ENCODE measurements at regions not wholly inside any gene's neighbourhood (a gene's known extent, or its start where the extent isn't known, plus 50 kb on each side); places are given as distances from the start of the nearest gene placed in this dataset.
"Not testable (repeated sequence)": the region's sequence is repeated elsewhere in the genome, so short reads cannot be mapped to it uniquely, and the experiment has no call there.

DNA sequence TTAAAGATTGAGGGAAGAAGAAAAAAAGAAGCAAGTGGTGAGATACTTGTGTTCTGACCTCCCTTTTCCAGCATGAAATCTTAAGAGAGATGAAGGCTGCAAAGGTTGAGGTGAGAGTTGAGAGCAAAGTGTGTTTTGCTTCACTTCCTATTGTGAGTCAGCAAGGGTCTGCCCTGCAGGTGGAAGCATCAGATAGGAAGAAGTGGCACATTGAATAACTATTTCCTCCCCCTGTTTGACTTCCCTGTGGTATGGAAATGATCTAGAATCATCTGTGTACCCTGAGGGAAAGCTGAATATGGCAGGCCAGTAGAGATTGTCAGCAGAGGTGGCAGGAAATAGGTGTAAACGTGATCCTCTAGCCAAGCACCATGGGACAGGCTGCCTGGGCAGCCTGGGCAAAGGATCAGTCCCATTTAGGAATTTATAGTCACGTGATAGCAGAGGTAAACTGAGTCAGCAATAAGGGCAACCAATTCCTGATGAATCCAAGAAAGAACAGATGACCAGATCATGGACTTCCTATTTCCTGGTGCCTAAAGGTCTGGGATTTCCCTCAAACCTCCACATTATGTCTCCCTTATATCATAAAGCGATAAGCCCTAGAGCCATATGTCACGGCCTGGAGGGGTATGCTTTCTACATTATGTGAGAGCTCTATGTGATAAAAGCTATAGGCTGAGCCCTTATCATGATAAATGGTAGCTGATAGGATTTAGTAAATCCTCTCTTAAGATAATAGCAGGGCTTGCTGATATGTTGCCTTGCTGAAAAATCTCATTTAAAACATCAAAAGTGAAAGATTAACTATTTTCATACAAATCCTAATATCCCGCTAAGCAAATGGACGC is 287.0 kb downstream of the MDFIC start:
- Mint-ChIP-seq H3K27me3 (no peaks in the 10 kb centered on the region), H3K27ac (no peak overlapping the region), H3K36me3 (ENCODE audit: low read depth) (no peaks in the 10 kb centered on the region), H3K4me1 (ENCODE audit: low read depth) (no peaks in the 10 kb centered on the region), H3K4me3 (no peak overlapping the region), H3K9me3 (peaks cover 4% of the 10 kb centered on the region)
- intact Hi-C loops (cut with micrococcal nuclease) = no loop called here
- DNase-seq = no peak
- no peak for ATAC-seq
- ChIA-PET POLR2A (no interaction called here), CTCF (no interaction called here)
- TF ChIP-seq, protein P1, sequence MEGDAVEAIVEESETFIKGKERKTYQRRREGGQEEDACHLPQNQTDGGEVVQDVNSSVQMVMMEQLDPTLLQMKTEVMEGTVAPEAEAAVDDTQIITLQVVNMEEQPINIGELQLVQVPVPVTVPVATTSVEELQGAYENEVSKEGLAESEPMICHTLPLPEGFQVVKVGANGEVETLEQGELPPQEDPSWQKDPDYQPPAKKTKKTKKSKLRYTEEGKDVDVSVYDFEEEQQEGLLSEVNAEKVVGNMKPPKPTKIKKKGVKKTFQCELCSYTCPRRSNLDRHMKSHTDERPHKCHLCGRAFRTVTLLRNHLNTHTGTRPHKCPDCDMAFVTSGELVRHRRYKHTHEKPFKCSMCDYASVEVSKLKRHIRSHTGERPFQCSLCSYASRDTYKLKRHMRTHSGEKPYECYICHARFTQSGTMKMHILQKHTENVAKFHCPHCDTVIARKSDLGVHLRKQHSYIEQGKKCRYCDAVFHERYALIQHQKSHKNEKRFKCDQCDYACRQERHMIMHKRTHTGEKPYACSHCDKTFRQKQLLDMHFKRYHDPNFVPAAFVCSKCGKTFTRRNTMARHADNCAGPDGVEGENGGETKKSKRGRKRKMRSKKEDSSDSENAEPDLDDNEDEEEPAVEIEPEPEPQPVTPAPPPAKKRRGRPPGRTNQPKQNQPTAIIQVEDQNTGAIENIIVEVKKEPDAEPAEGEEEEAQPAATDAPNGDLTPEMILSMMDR (IDR thresholded peaks at IDR 0.05) = no peak

DNA sequence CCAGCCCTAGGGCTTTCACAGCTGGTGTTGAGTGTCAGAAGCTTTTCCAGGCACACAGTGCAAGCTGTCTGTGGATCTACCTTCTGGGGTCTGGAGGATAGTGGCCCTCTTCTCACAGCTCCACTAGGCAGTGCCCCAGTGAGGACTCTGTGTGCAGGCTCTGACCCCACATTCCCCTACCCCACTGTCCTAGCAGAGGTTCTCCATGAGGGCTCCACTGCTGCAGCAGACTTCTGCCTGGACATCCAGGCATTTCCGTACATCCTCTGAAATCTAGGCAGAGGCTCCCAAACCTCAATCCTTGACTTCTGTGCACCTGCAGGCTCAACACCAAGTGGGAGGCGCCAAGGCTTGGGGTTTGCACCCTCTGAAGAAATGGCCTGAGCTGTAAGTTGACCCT is 284.5 kb downstream of the MDFIC start:
- H3K27ac Mint-ChIP-seq; H3K27me3 Mint-ChIP-seq; DNase-seq; intact Hi-C loops (cut with micrococcal nuclease); ATAC-seq; CTCF ChIA-PET; H3K36me3 Mint-ChIP-seq (ENCODE audit: low read depth); H3K4me1 Mint-ChIP-seq (ENCODE audit: low read depth); H3K4me3 Mint-ChIP-seq; H3K9me3 Mint-ChIP-seq; POLR2A ChIA-PET: not testable (repeated sequence)

DNA sequence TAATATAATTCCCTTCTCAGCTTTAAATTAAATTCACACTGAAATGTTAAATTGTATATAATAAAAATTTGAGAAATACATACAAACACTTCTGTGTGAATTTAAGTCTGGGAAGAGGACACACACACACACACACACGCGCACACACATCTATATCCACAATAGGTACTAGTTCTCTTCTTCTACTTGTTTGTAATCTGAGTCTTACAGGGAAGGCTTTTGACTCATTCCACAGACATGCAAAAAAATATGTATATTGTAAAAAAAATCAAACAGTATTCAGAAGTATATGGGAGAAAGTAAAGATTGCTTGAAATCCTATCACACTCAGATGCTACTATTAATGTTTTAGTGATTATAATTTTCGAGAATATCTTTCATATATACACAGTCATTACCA is 276.2 kb downstream of the MDFIC start:
- ChIA-PET POLR2A (no interaction called here), CTCF (no interaction called here)
- TF ChIP-seq, protein P1 (IDR thresholded peaks at IDR 0.05) = no peak
- Mint-ChIP-seq H3K4me3 (no peak overlapping the region), H3K27ac (no peak overlapping the region), H3K27me3 (no peaks in the 10 kb centered on the region), H3K36me3 (ENCODE audit: low read depth) (no peaks in the 10 kb centered on the region), H3K4me1 (ENCODE audit: low read depth) (no peaks in the 10 kb centered on the region), H3K9me3 (no peaks in the 10 kb centered on the region)
- no peak for ATAC-seq
- intact Hi-C loops (cut with micrococcal nuclease) = no loop called here
- DNase-seq = no peak

DNA sequence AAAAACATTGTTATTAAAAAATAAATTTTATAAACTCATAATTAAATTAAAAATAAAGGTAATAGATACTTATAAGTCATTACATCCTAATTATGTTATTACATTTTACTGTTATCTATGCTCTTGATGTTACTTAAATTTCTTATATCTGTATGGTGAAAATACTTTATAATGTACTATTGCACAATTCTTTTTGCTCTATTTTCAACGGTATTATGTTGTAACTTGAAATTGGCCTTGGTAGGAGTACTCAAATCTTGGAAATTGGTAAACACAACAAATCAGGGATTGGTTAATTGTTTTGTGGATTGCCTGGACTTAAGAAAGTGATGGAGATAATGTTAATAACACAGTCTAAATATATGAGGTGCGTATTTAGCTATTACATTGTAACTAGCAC is 273.3 kb downstream of the MDFIC start:
- H3K27ac Mint-ChIP-seq = no peak overlapping the region
- H3K4me1 Mint-ChIP-seq (ENCODE audit: low read depth) = no peaks in the 10 kb centered on the region
- H3K36me3 Mint-ChIP-seq (ENCODE audit: low read depth) = no peaks in the 10 kb centered on the region
- TF ChIP-seq, protein P1 (IDR thresholded peaks at IDR 0.05) = no peak
- DNase-seq (no peak), ATAC-seq (no peak)
- intact Hi-C loops (cut with micrococcal nuclease) = no loop called here
- H3K9me3 Mint-ChIP-seq = no peaks in the 10 kb centered on the region
- no peaks in the 10 kb centered on the region for H3K27me3 Mint-ChIP-seq
- ChIA-PET POLR2A (no interaction called here), CTCF (no interaction called here)
- no peak overlapping the region for H3K4me3 Mint-ChIP-seq

DNA sequence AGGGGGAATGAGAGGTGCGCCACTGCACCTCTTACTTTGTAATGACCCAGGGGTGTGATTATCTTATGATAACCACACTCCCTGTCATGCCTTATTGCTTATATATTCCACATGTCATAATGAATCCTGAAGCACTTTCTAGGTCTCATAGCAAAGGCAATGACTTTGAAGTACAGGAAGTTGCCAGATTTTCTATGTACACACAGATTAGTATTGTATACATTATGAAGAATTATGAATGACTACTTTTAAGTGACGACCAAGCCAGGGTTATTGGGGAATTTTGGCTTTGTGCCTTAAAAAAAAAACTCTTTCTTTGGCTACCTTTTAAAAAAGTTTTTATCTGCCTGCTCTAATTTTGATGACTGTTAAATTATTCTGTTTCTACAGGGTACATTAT is 269.6 kb downstream of the MDFIC start:
- intact Hi-C loops (cut with micrococcal nuclease) = no loop called here
- Mint-ChIP-seq H3K4me3 (no peak overlapping the region), H3K4me1 (ENCODE audit: low read depth) (no peaks in the 10 kb centered on the region), H3K27ac (no peak overlapping the region), H3K36me3 (ENCODE audit: low read depth) (no peaks in the 10 kb centered on the region), H3K9me3 (no peaks in the 10 kb centered on the region), H3K27me3 (no peaks in the 10 kb centered on the region)
- CTCF ChIA-PET = no interaction called here
- ATAC-seq = no peak
- POLR2A ChIA-PET = no interaction called here
- TF ChIP-seq, protein P1 (IDR thresholded peaks at IDR 0.05) = no peak
- no peak for DNase-seq
